C4-2B (cell line): ENCODE measurements at regions not wholly inside any gene's neighbourhood (a gene's known extent, or its start where the extent isn't known, plus 50 kb on each side); places are given as distances from the start of the nearest gene placed in this dataset.
"Not testable (repeated sequence)": the region's sequence is repeated elsewhere in the genome, so short reads cannot be mapped to it uniquely, and the experiment has no call there.

Experiments
- ZFX ChIP-seq: fragments of 450-650 bp; IDR thresholded peaks from 2 replicates; pipeline ENCODE4 v1.6.1; 2017
- TF ChIP-seq, protein P1 (sequence below): fragments of 450-650 bp; conservative IDR thresholded peaks from 2 replicates; pipeline ENCODE4 v1.5.1; 2017; ENCODE audit warnings: mild to moderate bottlenecking

DNA sequence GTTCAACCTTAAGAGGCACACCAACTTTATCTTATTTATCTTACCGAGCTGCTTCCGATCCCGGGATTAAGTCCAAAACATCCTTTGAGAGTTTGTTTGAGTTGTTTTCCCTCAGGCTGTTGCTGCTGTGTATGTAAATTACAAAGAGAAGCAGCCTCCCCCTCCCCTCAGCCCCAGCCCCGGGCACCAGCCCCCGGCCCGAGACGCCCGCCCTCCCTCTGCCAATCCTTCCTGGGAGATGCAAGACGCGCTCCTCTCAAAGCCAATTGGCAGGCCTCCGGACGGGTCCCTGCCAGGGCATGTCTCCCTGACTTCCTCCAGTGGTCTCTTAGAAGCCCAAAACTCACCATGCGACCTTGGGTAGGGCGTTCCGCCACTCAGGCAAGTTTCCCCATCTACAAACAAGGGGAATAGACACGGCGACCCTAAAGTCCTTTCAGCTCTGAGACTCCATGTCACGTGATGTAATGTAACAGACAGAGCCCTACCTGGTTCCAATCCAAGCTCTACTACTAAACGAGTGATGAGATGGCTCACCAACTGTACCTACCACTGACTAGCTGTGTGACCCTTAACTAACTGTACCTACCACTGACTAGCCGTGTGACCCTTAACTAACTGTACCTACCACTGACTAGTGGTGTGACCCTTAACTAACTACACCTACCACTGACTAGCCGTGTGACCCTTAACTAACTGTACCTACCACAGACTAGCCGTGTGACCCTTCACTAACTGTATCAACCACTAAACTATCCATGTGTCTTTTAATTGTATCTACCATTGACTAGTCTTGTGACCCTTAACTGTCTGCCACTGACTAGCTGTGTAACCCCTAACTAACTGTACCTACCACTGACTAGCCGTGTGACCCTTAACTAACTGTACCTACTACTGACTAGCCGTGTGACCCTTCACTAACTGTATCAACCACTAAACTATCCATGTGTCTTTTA, 114.2 kb downstream of the NPIPA8 start:
- TF ChIP-seq, protein P1, sequence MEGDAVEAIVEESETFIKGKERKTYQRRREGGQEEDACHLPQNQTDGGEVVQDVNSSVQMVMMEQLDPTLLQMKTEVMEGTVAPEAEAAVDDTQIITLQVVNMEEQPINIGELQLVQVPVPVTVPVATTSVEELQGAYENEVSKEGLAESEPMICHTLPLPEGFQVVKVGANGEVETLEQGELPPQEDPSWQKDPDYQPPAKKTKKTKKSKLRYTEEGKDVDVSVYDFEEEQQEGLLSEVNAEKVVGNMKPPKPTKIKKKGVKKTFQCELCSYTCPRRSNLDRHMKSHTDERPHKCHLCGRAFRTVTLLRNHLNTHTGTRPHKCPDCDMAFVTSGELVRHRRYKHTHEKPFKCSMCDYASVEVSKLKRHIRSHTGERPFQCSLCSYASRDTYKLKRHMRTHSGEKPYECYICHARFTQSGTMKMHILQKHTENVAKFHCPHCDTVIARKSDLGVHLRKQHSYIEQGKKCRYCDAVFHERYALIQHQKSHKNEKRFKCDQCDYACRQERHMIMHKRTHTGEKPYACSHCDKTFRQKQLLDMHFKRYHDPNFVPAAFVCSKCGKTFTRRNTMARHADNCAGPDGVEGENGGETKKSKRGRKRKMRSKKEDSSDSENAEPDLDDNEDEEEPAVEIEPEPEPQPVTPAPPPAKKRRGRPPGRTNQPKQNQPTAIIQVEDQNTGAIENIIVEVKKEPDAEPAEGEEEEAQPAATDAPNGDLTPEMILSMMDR, result not testable (repeated sequence)
- TF ChIP-seq ZFX, result not testable (repeated sequence)
